Karpas-422 (cell line): ENCODE measurements at regions not wholly inside any gene's neighbourhood (a gene's known extent, or its start where the extent isn't known, plus 50 kb on each side); places are given as distances from the start of the nearest gene placed in this dataset.

Experiments
- DNase-seq: peaks from one replicate; pipeline ENCODE4 v3.0.0-alpha.2; 2015
- H2AFZ ChIP-seq: fragments of 200-600 bp; sonication (generic); 2 replicates; pipeline ENCODE4 v1.6.1; 2014; ENCODE audit warnings: antibody characterized with exemption, low read length, mixed read lengths
- H3K27ac ChIP-seq: fragments of 200-600 bp; sonication (generic); 2 replicates; pipeline ENCODE4 v1.5.1; 2014; ENCODE audit warnings: mild to moderate bottlenecking, low read length, moderate library complexity
- H3K27me3 ChIP-seq: fragments of 200-600 bp; sonication (generic); 2 replicates; pipeline ENCODE4 v1.6.1; 2014; ENCODE audit warnings: low read length, mixed read lengths
- H3K36me3 ChIP-seq: fragments of 200-600 bp; sonication (generic); 2 replicates; pipeline ENCODE4 v1.6.1; 2014; ENCODE audit warnings: low read length, mixed read lengths; ENCODE audit not compliant: insufficient read depth
- H3K4me1 ChIP-seq: fragments of 200-600 bp; sonication (generic); 2 replicates; pipeline ENCODE4 v1.6.1; 2014; ENCODE audit warnings: mild to moderate bottlenecking, low read length, mixed read lengths
- H3K4me2 ChIP-seq: fragments of 200-600 bp; sonication (generic); 2 replicates; pipeline ENCODE4 v1.6.1; 2014; ENCODE audit warnings: low read length, low read depth, mild to moderate bottlenecking; ENCODE audit not compliant: poor library complexity, severe bottlenecking
- H3K4me3 ChIP-seq: fragments of 200-600 bp; sonication (generic); 2 replicates; pipeline ENCODE4 v1.5.1; 2014; ENCODE audit warnings: mild to moderate bottlenecking, antibody characterized with exemption, low read length, mixed read lengths
- H3K79me2 ChIP-seq: fragments of 200-600 bp; sonication (generic); 2 replicates; pipeline ENCODE4 v1.6.1; 2014; ENCODE audit warnings: mild to moderate bottlenecking, low read length, mixed read lengths
- H3K9ac ChIP-seq: fragments of 200-600 bp; sonication (generic); 2 replicates; pipeline ENCODE4 v1.6.0; 2014; ENCODE audit warnings: low read length
- H3K9me2 ChIP-seq: fragments of 200-600 bp; sonication (generic), shearing (Covaris generic); replicated peaks from 2 replicates; pipeline ENCODE4 v1.6.0; 2014; ENCODE audit warnings: mild to moderate bottlenecking, low read length, moderate library complexity; ENCODE audit not compliant: insufficient read depth
- H3K9me3 ChIP-seq: fragments of 300-700, 200-600 bp; sonication (generic); 2 replicates; pipeline ENCODE4 v1.6.1; 2014; ENCODE audit warnings: low read length, mixed read lengths
- H4K20me1 ChIP-seq: fragments of 200-600 bp; sonication (generic); 2 replicates; pipeline ENCODE4 v1.6.1; 2014; ENCODE audit warnings: mild to moderate bottlenecking, antibody characterized with exemption, low read length, low read depth; ENCODE audit not compliant: insufficient read depth

DNA sequence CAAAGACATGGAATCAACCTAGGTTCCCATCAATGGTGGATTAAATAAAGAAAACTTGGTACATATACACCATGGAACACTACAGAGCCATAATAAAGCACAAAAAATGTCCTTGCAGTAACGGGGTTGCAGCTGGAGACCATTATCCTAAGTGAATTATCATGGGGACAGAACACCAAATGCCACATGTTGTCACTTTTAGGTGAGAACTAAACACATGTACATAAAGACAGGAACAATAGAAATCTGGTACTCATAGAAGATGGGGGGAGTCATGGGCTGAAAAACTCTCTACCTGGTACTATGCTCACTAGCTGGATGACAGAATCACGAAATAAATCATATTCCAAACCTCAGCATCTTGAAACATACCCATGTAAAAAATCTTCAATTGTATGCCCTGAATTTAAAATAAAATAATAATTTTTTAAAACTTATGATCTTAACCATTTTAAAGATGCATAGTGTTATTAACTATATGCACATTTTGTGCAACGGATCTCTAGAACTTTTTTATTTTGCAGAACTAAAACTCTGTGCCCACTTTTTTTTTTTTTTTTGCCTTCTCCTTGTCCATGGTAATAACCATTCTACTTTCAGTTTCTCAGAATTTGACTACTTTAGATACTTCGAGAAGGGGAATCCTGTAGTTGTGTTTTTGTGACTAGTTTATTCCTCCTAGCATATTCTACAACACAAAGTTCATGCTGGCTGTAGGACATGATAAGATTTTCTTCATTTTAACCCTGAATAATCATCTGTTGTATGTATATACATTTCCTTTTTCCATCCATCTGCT is 1081.6 kb upstream of the ACO1 start:
- Histone ChIP-seq H3K4me3 (no peak overlapping the region), H3K4me1 (no peaks in the 10 kb centered on the region), H3K27me3 (no peaks in the 10 kb centered on the region), H4K20me1 (no peaks in the 10 kb centered on the region), H3K9ac (no peak overlapping the region), H3K79me2 (no peaks in the 10 kb centered on the region), H3K27ac (no peak overlapping the region), H3K9me2 (no peaks in the 10 kb centered on the region), H2AFZ (no peak overlapping the region), H3K9me3 (no peaks in the 10 kb centered on the region), H3K36me3 (no peaks in the 10 kb centered on the region), H3K4me2 (no peak overlapping the region)
- no peak for DNase-seq

- no peaks in the 10 kb centered on the region for H3K27me3 ChIP-seq
- H3K9ac ChIP-seq = no peak overlapping the region
- H3K4me1 ChIP-seq = no peaks in the 10 kb centered on the region
- no peaks in the 10 kb centered on the region for H3K79me2 ChIP-seq
- H2AFZ ChIP-seq = no peak overlapping the region
- H3K9me3 ChIP-seq = no peaks in the 10 kb centered on the region
- DNase-seq = no peak
- no peaks in the 10 kb centered on the region for H3K36me3 ChIP-seq
- no peak overlapping the region for H3K4me3 ChIP-seq
- H3K9me2 ChIP-seq = no peaks in the 10 kb centered on the region
- no peaks in the 10 kb centered on the region for H4K20me1 ChIP-seq
- no peak overlapping the region for H3K27ac ChIP-seq
- no peak overlapping the region for H3K4me2 ChIP-seq
Observed at GRCh38 chr9:31304576-31304975, 1079.9 kb upstream of the ACO1 start.

- Histone ChIP-seq H3K27ac (no peak overlapping the region), H3K9ac (no peak overlapping the region), H3K79me2 (no peaks in the 10 kb centered on the region), H3K36me3 (no peaks in the 10 kb centered on the region), H3K4me1 (no peaks in the 10 kb centered on the region), H2AFZ (no peak overlapping the region), H3K4me3 (no peak overlapping the region), H3K9me2 (no peaks in the 10 kb centered on the region), H3K4me2 (no peak overlapping the region), H4K20me1 (no peaks in the 10 kb centered on the region), H3K9me3 (no peaks in the 10 kb centered on the region; the same call in 1 of the 2 replicates), H3K27me3 (no peaks in the 10 kb centered on the region)
- no peak for DNase-seq
Observed at GRCh38 chr9:31314241-31314640, 1070.2 kb upstream of the ACO1 start.

- DNase-seq = no peak
- H3K27me3 ChIP-seq = no peaks in the 10 kb centered on the region
- no peak overlapping the region for H3K4me2 ChIP-seq
- no peak overlapping the region for H3K27ac ChIP-seq
- H2AFZ ChIP-seq = no peak overlapping the region
- no peaks in the 10 kb centered on the region for H3K9me2 ChIP-seq
- no peaks in the 10 kb centered on the region for H3K4me1 ChIP-seq
- H3K79me2 ChIP-seq = no peaks in the 10 kb centered on the region
- no peaks in the 10 kb centered on the region for H4K20me1 ChIP-seq
- H3K9me3 ChIP-seq = peaks cover 3% of the 10 kb centered on the region; the same call in 1 of the 2 replicates
- H3K9ac ChIP-seq = no peak overlapping the region
- H3K4me3 ChIP-seq = no peak overlapping the region
- H3K36me3 ChIP-seq = no peaks in the 10 kb centered on the region
Observed at GRCh38 chr9:31320494-31320893, 1063.9 kb upstream of the ACO1 start.

GRCh38 chr9:31321256-31321655 is 1063.2 kb upstream of the ACO1 start:
- no peak overlapping the region for H3K27ac ChIP-seq

GRCh38 chr9:31321686-31322085 is 1062.8 kb upstream of the ACO1 start:
- Histone ChIP-seq H4K20me1 (no peaks in the 10 kb centered on the region), H3K4me3 (no peak overlapping the region), H3K9me2 (no peaks in the 10 kb centered on the region), H2AFZ (no peak overlapping the region), H3K9me3 (peaks cover 3% of the 10 kb centered on the region; the same call in 1 of the 2 replicates), H3K27ac (no peak overlapping the region), H3K4me1 (no peaks in the 10 kb centered on the region), H3K79me2 (no peaks in the 10 kb centered on the region), H3K36me3 (no peaks in the 10 kb centered on the region), H3K27me3 (no peaks in the 10 kb centered on the region), H3K4me2 (no peak overlapping the region), H3K9ac (no peak overlapping the region)
- no peak for DNase-seq

More at GRCh38 chr9:31321256-31321655, 1063.2 kb upstream of the ACO1 start:
- DNase-seq = no peak
- no peaks in the 10 kb centered on the region for H4K20me1 ChIP-seq
- H3K9ac ChIP-seq = no peak overlapping the region
- H3K9me3 ChIP-seq = peaks cover 3% of the 10 kb centered on the region; the same call in 1 of the 2 replicates
- H3K27me3 ChIP-seq = no peaks in the 10 kb centered on the region
- H3K4me2 ChIP-seq = no peak overlapping the region
- H3K4me3 ChIP-seq = no peak overlapping the region
- H3K4me1 ChIP-seq = no peaks in the 10 kb centered on the region
- no peak overlapping the region for H2AFZ ChIP-seq
- no peaks in the 10 kb centered on the region for H3K79me2 ChIP-seq
- H3K9me2 ChIP-seq = no peaks in the 10 kb centered on the region
- no peaks in the 10 kb centered on the region for H3K36me3 ChIP-seq

GRCh38 chr9:31323726-31324444 is 1060.6 kb upstream of the ACO1 start:
- Histone ChIP-seq H4K20me1 (no peaks in the 10 kb centered on the region), H3K9me2 (no peaks in the 10 kb centered on the region), H3K36me3 (no peaks in the 10 kb centered on the region), H3K9me3 (0 out of 2 replicates have a peak, but pooled peaks cover 3% of the 10 kb centered on the region), H3K4me3 (no peak overlapping the region), H2AFZ (no peak overlapping the region), H3K9ac (no peak overlapping the region), H3K4me1 (no peaks in the 10 kb centered on the region), H3K79me2 (no peaks in the 10 kb centered on the region), H3K27me3 (no peaks in the 10 kb centered on the region), H3K27ac (no peak overlapping the region), H3K4me2 (no peak overlapping the region)
- DNase-seq = no peak

DNA sequence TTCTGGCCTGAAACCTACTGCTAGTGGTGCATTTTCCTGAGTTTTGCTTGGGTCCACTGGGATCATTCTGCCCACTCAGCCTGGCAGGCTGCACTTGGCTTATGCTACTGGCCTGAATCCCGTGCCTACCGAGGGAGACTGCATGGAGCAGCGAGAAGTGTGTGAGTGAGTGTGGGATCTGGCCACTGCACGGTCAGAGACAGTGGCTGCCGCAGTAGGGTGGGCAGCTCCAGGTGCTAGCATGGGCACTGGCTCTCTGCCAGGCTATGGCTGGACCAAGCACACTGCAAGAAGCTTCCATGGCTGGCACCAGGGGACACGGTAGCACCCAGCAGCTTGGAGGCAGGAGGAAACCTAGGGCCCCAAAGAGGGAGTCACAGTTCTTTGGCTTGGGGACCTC is 1058.7 kb upstream of the ACO1 start:
- Histone ChIP-seq H3K4me2 (no peak overlapping the region), H3K9me3 (no peaks in the 10 kb centered on the region), H2AFZ (no peak overlapping the region), H3K79me2 (no peaks in the 10 kb centered on the region), H3K9me2 (no peaks in the 10 kb centered on the region), H3K4me1 (no peaks in the 10 kb centered on the region), H3K27me3 (no peaks in the 10 kb centered on the region), H4K20me1 (no peaks in the 10 kb centered on the region), H3K36me3 (no peaks in the 10 kb centered on the region), H3K9ac (no peak overlapping the region), H3K4me3 (no peak overlapping the region), H3K27ac (no peak overlapping the region)
- DNase-seq = no peak
